UCSD-AML1 (cell line): ENCODE measurements at regions not wholly inside any gene's neighbourhood (a gene's known extent, or its start where the extent isn't known, plus 50 kb on each side); places are given as distances from the start of the nearest gene placed in this dataset.
"Not testable (repeated sequence)": the region's sequence is repeated elsewhere in the genome, so short reads cannot be mapped to it uniquely, and the experiment has no call there.

Experiments used
- DNase-seq: peaks from one replicate; lab custom pipeline; 2025; ENCODE audit not compliant: unreplicated experiment; lab: John Stamatoyannopoulos, UW

- DNase-seq: no peak
These were observed 96.8 kb downstream of the TENT5C start for GRCh38 chr1:117702654-117703053.

DNA sequence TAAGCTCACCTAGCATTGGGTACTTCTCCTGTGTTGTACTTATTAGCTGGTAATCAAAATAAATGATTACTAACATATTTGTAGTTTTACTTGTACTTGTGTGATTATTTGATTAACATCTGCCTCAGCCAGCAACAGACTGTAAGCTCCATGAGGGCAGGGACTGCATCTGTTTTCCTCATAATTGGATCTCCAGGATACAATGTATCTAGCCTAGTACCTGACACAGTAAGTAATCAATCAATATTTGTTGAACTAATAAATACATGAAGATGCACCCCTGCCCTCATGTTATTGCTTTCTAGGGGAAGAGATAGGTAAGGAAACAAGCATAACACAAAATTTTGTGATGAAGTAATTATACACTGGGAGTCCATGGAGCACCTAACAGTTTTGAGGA is 101.5 kb downstream of the TENT5C start:
- DNase-seq: no peak

- no peak for DNase-seq
These were observed 102.7 kb downstream of the TENT5C start for GRCh38 chr1:117708323-117709248.

DNA sequence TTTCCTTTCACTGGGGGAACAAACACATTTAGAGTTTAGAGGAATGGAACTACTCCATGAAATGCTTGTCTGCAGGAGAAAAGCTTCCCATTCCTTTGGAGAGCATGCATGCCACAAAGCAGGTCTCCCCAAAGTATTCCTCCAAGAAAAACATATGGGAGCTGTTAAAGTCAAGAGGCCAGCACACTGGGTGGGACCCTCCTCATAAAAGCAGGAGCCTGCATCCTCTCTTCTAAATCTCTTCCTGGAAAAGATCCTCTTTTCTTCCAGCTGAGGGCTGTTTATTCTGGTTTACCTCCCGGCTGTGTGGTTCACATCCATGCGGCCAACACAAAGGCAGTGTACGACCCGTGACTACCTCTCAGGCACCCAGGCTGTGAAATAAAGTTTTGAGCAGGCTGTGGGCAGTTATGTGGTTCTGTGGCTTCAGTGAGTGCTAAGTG is 103.4 kb downstream of the TENT5C start:
- DNase-seq: no peak

GRCh38 chr1:117710710-117711109 is 104.9 kb downstream of the TENT5C start:
- no peak for DNase-seq

DNA sequence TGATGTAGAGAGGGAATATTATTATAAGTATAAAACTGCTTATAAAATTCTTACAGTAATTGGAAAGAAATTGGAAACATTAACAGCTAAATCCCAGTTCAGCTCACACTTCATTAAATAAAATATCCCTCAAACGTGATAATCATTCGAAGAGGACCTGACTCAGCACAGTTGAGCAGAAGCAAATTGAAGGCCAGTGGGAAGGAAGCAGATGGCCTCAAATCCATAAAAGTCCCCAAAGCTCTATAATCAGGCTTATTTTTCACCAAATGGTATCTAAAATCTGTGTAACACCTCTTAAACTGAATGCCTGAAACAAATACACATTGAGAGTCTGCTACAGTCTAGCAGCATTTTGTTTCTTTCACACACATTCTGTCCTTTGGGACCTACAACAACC is 106.8 kb downstream of the TENT5C start:
- no peak for DNase-seq

DNA sequence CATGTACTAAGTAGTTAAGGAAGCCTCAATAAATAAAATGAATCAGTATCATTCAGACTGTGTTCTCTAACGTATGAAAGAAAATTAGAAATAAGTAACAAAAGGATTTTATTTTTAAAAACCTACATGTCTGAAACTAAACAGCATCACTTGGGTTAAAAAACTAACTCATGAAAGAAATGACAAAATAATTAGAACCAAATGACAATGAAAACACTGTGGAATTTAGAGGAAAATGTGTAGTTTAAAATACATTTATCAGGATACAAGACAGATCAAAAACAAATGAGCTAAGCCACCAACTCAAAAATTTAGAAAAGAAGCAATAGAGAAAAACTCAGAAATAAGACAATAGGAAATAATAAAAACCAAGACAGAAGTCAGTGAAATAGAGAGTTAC is 108.7 kb downstream of the TENT5C start:
- DNase-seq: no peak

GRCh38 chr1:117716030-117716429 is 110.2 kb downstream of the TENT5C start:
- not testable (repeated sequence) for DNase-seq

GRCh38 chr1:117717980-117718379 is 112.1 kb downstream of the TENT5C start:
- DNase-seq: not testable (repeated sequence)

- DNase-seq: not testable (repeated sequence)
These were observed 112.7 kb downstream of the TENT5C start for GRCh38 chr1:117718596-117718995.

- no peak for DNase-seq
These were observed 113.2 kb downstream of the TENT5C start for GRCh38 chr1:117719004-117719403.

- DNase-seq: no peak
These were observed 126.4 kb downstream of the TENT5C start for GRCh38 chr1:117732065-117732797.

- DNase-seq: no peak
These were observed 127.1 kb downstream of the TENT5C start for GRCh38 chr1:117732956-117733355.

DNA sequence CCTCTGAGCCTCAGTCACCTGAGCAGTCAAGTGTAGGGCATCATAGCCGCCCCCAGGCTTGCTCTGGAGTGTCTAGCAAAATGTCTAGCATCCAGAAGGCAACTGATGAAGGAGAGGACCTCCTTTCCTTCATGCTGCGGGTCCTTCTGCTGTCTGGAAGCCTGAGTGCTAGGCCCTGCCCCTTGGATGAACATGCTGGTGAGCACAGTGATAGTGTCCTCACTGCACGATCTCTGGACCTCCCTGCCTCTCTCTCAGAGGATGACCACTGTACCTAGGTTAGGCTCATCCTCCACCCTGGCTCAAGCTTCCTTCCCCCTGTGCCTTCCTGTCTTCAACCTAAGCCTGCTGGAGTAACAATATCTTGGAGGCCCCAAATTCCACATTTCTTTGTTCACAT is 128.6 kb downstream of the TENT5C start:
- DNase-seq: no peak

GRCh38 chr1:117735045-117735992 is 129.5 kb downstream of the TENT5C start:
- DNase-seq: no peak

DNA sequence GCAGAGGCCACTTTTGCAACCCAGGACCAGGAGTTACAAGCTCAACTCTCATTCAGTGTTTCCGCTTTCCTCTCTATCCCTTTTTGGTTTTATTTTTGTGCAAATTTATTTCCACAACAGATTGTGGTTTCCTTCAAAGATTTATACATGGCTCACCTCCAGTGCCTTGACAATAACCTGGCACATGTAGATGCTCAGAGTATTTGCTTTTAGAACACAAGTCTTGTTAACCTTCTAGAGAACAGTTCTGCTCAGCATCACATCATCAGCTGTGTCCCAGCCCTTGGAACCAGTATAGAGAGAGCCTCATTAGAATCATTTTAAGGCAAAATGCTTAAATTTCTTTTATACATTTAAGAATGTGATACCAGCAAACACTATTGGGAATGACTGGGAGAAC is 133.7 kb downstream of the TENT5C start:
- DNase-seq: no peak

DNA sequence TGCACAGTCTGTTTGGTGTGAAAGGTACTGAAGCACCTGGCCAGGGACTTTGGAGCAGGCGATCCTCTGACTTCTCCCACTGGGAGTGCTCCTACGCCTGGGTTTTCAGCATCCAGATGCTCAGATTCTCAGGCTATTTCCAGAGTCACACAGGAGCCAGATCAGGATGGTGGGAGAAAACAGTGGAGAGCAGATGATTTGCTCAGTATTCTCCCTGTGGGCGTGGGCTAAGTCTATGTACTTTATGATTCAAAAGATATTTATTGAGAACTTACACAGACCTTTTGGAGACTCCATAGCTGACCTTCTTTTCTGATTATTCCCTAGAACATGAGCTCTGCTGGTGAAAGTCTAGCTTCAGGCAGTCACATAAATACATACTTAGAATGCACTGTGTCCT is 134.6 kb downstream of the TENT5C start:
- DNase-seq: no peak

GRCh38 chr1:117746565-117746964 is 140.7 kb downstream of the TENT5C start:
- DNase-seq: not testable (repeated sequence)

DNA sequence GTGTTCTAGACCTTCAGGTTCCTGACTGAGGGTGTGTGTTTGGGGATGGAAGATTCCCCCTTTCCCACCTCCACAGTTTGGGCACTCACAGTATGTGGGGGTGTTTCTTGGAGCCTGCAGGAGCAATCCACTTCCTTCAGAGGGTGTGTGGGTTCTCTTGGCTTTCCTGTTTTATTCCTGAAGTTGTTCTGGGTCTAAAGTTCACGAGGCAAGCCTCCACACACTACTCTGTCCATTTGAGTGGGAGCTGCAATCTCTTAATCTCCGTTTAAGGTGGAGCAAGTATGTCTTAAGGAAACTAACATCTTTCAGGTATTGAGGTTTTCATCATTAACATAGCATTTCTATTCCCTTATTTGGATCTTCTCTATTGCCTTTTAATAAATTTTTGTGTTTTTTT is 141.8 kb downstream of the TENT5C start:
- DNase-seq: no peak

GRCh38 chr1:117751321-117751720 is 145.5 kb downstream of the TENT5C start:
- DNase-seq: no peak

DNA sequence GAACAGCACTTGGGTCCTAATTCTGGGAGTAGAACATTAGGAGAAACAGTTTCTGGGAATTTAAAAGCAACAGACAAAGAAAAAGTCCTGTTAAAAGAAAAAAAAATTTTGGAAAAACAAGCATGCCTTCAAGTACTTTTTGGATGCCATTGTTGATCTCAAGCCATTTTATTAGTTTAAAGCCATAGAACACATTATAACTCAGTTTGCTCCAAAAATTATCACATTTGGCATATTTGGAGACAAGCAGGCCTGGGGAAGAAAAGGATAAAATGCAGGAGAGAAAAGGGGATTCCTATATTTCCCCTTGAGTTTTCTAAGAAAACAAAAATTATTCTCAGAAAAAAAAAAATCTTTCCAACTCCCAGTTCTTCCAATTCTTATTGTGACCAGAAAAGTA is 146.8 kb downstream of the TENT5C start:
- no peak for DNase-seq
